Psoas muscle (tissue), 7 donors: ENCODE measurements at regions not wholly inside any gene's neighbourhood (a gene's known extent, or its start where the extent isn't known, plus 50 kb on each side); places are given as distances from the start of the nearest gene placed in this dataset.

ENCODE experiments used
- ATAC-seq, 4 donors: fragments of 200-7000 bp; cut with Tn5 transposase; one replicate each; pipeline ENCODE4 v1.9.1; 2020; ENCODE audit warnings: moderate library complexity in 3 of 4, mild to moderate bottlenecking in 2 of 4
- DNase-seq, 2 donors: peaks; one replicate each; pipeline ENCODE4 v3.0.0-alpha.2; 2020
- H3K27ac ChIP-seq: fragments of 200-600 bp; one replicate; pipeline ENCODE4 v1.8.0; 2022
- H3K27me3 ChIP-seq, 3 donors: fragments of 200-600 bp in 1 of 3; one replicate each; pipeline versions ENCODE4 v1.6.1 to v1.8.0; 2013 to 2022; ENCODE audit warnings: low read length in 2 of 3, mild to moderate bottlenecking in 2 of 3, moderate library complexity in 1 of 3; ENCODE audit not compliant: insufficient read depth in 3 of 3
- H3K36me3 ChIP-seq, 2 donors: fragments of 200-600 bp in 1 of 2; one replicate each; pipeline versions ENCODE4 v1.6.1 to v1.8.0; 2013 to 2022; ENCODE audit warnings: low read depth in 1 of 2, mild to moderate bottlenecking in 1 of 2, moderate library complexity in 1 of 2; ENCODE audit not compliant: insufficient read depth in 1 of 2
- H3K4me1 ChIP-seq: fragments of 200-600 bp; one replicate; pipeline ENCODE4 v1.8.0; 2022
- H3K4me3 ChIP-seq: fragments of 200-600 bp; one replicate; pipeline ENCODE4 v1.8.0; 2022; ENCODE audit warnings: mild to moderate bottlenecking
- H3K9me3 ChIP-seq: fragments of 200-600 bp; one replicate; pipeline ENCODE4 v1.8.0; 2022
- CTCF ChIP-seq: fragments of 200-600 bp; IDR thresholded peaks from one replicate; pipeline ENCODE4 v1.8.0; 2022; ENCODE audit warnings: antibody characterized with exemption
- WGBS, 3 donors: extraction: QIAGEN DNeasy Blood & Tissue Kit; methylation state at CpG; one replicate each; pipeline versions ENCODE4 v1.1.6 to v1.1.7; 2013; 5-methylcytosine and 5-hydroxymethylcytosine counted together
- intact Hi-C, 2 donors: fragments of 100-400 bp; cut with DNase I; formaldehyde crosslinking; loops; one replicate each; pipeline versions ENCODE4 v1.11.0 to v1.14.2; 2022
- donor health status: healthy with polysubstance abuse.
- donor health status: DM: no; HTN: no; CAD: no; lungs with moderate emphysema.
- donor health status: Bipolar disorder and iron deficiency.
- donor health status: healthy.
- donor health status: DM: yes; HTN: yes; CAD: no.
- donor health status: DM: no; HTN: no; CAD: no.
- donor health status: DM: yes; HTN: yes; CAD: no.

- intact Hi-C loops = no loop called here
- 39 to 55% (median 44%) methylated on average over 2 of the region's 2 CpGs for WGBS, 3 donors
- TF ChIP-seq CTCF = no peak
Observed at GRCh38 chr6:130598021-130598989, 228.9 kb upstream of the SMLR1 start.

DNA sequence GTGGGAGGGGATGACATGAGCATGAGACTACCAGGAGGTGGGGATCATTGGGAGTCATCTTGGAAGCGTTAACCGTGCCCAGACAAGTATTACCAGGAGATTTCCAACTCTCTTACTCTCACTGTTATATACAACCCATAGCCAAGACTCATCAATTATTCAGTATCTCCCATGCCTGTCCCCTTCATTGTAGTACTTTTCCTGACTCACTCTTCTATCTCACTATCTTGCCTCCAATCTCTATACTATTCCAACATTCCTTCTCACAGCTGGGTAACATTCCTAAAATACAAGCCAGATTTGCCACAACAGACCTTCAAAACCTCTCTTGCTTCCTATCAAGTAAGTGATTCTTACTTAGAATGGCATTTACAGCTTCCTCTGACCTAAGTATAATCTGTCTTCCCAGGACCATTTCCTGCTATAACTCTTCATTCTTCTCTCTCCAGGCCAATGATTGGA, 226.3 kb upstream of the SMLR1 start:
- DNase-seq = no peak
- no peak for ATAC-seq
- Histone ChIP-seq H3K36me3 (no peaks in the 10 kb centered on the region), H3K4me1 (no peaks in the 10 kb centered on the region), H3K4me3 (no peak overlapping the region), H3K27me3 (no peaks in the 10 kb centered on the region), H3K27ac (no peak overlapping the region), H3K9me3 (no peaks in the 10 kb centered on the region)
- intact Hi-C loops = no loop called here
- no peak for TF ChIP-seq CTCF
- WGBS, 3 donors = 83 to 91% (median 89%) methylated on average over 2 of the region's 2 CpGs

More at GRCh38 chr6:130598021-130598989, 228.9 kb upstream of the SMLR1 start:
- Histone ChIP-seq H3K27me3 (no peaks in the 10 kb centered on the region), H3K27ac (no peak overlapping the region), H3K36me3 (no peaks in the 10 kb centered on the region), H3K9me3 (no peaks in the 10 kb centered on the region), H3K4me1 (no peaks in the 10 kb centered on the region), H3K4me3 (no peak overlapping the region)
- no peak for ATAC-seq
- no peak for DNase-seq

DNA sequence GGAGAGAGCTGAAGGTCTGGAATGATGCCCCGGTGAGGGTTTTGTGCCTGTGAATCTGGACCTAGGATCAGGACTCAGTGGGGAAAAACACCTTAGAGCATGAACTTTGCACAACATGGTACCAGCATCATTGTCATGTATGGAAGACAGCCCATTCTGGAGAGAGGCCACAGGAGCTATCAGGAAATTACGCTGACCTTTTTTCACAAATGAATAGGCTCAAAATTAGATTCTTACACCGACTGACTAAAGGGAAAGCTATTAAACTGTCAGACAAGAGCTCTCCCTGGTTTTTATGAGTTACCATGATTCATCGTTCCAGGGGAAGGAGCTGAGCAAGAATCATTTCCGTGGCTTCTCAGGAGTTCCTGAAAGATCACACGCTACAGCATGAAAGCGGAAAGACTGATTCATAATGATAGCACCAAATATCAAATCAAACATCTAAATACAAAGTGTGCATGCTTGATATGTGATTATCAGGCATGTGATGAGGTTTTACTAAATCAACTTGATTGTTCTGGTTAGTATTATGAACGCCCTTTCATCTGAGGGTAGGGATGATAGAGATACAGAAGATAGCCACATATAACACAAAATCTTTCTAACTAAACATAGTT, 224.9 kb upstream of the SMLR1 start:
- no peaks in the 10 kb centered on the region for H3K4me1 ChIP-seq
- intact Hi-C loops = no loop called here
- no peak for DNase-seq
- H3K4me3 ChIP-seq = no peak overlapping the region
- no peak for ATAC-seq
- no peaks in the 10 kb centered on the region for H3K9me3 ChIP-seq
- no peak overlapping the region for H3K27ac ChIP-seq
- H3K27me3 ChIP-seq = no peaks in the 10 kb centered on the region
- TF ChIP-seq CTCF = no peak
- 53 to 63% (median 60%) methylated on average over 8 of the region's 8 CpGs for WGBS, 3 donors
- no peaks in the 10 kb centered on the region for H3K36me3 ChIP-seq

DNA sequence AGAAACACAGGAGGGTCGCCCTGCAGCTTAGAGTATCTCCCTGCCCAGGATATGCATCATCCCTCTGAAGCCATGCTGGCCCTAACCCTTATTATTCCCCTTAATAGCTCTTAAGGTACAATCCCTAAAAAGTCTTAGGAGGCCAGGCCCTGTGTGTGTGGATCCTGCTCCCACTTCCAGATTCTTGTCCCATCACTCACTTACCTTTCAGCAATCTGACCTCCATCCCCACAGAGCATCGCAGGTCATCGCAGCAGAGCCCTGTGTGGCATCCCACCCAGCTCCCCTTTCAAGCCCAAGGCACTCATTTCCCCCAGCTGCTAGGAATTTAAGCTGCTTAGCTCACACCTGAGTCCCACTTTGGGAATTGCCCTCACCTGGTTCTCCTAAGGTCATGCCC, 223.8 kb upstream of the SMLR1 start:
- H3K4me3 ChIP-seq = no peak overlapping the region
- ATAC-seq (no peak), DNase-seq (no peak)
- no peak for TF ChIP-seq CTCF
- H3K36me3 ChIP-seq = no peaks in the 10 kb centered on the region
- H3K27ac ChIP-seq = no peak overlapping the region
- no peaks in the 10 kb centered on the region for H3K9me3 ChIP-seq
- no peaks in the 10 kb centered on the region for H3K27me3 ChIP-seq
- intact Hi-C loops = no loop called here
- no peaks in the 10 kb centered on the region for H3K4me1 ChIP-seq
- WGBS, 3 donors = 93 to 94% (median 94%) methylated on average over 3 of the region's 3 CpGs
